ENCODE measurements at regions not wholly inside any gene's neighbourhood (a gene's known extent, or its start where the extent isn't known, plus 50 kb on each side); places are given as distances from the start of the nearest gene placed in this dataset.

- no peak for DNase-seq (ENCODE audit: low read depth)
These were observed 414.8 kb upstream of the C16orf82 start for GRCh38 chr16:26651884-26652283.

GRCh38 chr16:26658486-26658885, 408.2 kb upstream of the C16orf82 start:
- no peak for DNase-seq (ENCODE audit: low read depth)

GRCh38 chr16:26658915-26659314, 407.8 kb upstream of the C16orf82 start:
- DNase-seq (ENCODE audit: low read depth), result no peak

GRCh38 chr16:26664086-26664485, 402.6 kb upstream of the C16orf82 start:
- no peak for DNase-seq (ENCODE audit: low read depth)

GRCh38 chr16:26665166-26665939, 401.4 kb upstream of the C16orf82 start:
- no peak for DNase-seq (ENCODE audit: low read depth)

- no peak for DNase-seq (ENCODE audit: low read depth)
These were observed 400.2 kb upstream of the C16orf82 start for GRCh38 chr16:26666486-26666885.

- no peak for DNase-seq (ENCODE audit: low read depth)
These were observed 399.4 kb upstream of the C16orf82 start for GRCh38 chr16:26667307-26667706.

GRCh38 chr16:26668026-26668425, 398.7 kb upstream of the C16orf82 start:
- DNase-seq (ENCODE audit: low read depth), result no peak

- DNase-seq (ENCODE audit: low read depth), result no peak
These were observed 394.5 kb upstream of the C16orf82 start for GRCh38 chr16:26672206-26672605.

GRCh38 chr16:26673011-26673410, 393.7 kb upstream of the C16orf82 start:
- DNase-seq (ENCODE audit: low read depth), result no peak

- no peak for DNase-seq (ENCODE audit: low read depth)
These were observed 386.1 kb upstream of the C16orf82 start for GRCh38 chr16:26680671-26681070.

- no peak for DNase-seq (ENCODE audit: low read depth)
These were observed 378.6 kb upstream of the C16orf82 start for GRCh38 chr16:26688105-26688504.

GRCh38 chr16:26688699-26689098, 378.0 kb upstream of the C16orf82 start:
- no peak for DNase-seq (ENCODE audit: low read depth)

GRCh38 chr16:26692658-26693057, 374.1 kb upstream of the C16orf82 start:
- DNase-seq (ENCODE audit: low read depth), result no peak

- no peak for DNase-seq (ENCODE audit: low read depth)
These were observed 368.9 kb upstream of the C16orf82 start for GRCh38 chr16:26697807-26698206.

- no peak for DNase-seq (ENCODE audit: low read depth)
These were observed 366.5 kb upstream of the C16orf82 start for GRCh38 chr16:26700250-26700649.

- no peak for DNase-seq (ENCODE audit: low read depth)
These were observed 365.4 kb upstream of the C16orf82 start for GRCh38 chr16:26701243-26701886.

GRCh38 chr16:26705346-26705745, 361.4 kb upstream of the C16orf82 start:
- DNase-seq (ENCODE audit: low read depth), result no peak

- DNase-seq (ENCODE audit: low read depth), result no peak
These were observed 358.3 kb upstream of the C16orf82 start for GRCh38 chr16:26708428-26708827.

GRCh38 chr16:26709175-26709574, 357.6 kb upstream of the C16orf82 start:
- DNase-seq (ENCODE audit: low read depth), result no peak

GRCh38 chr16:26709754-26710153, 357.0 kb upstream of the C16orf82 start:
- no peak for DNase-seq (ENCODE audit: low read depth)

- DNase-seq (ENCODE audit: low read depth), result no peak
These were observed 356.3 kb upstream of the C16orf82 start for GRCh38 chr16:26710450-26710849.

GRCh38 chr16:26712876-26713275, 353.9 kb upstream of the C16orf82 start:
- DNase-seq (ENCODE audit: low read depth), result no peak

- no peak for DNase-seq (ENCODE audit: low read depth)
These were observed 350.8 kb upstream of the C16orf82 start for GRCh38 chr16:26715969-26716368.
